BE2C (cell line): ENCODE measurements at regions not wholly inside any gene's neighbourhood (a gene's known extent, or its start where the extent isn't known, plus 50 kb on each side); places are given as distances from the start of the nearest gene placed in this dataset.
"Not testable (repeated sequence)": the region's sequence is repeated elsewhere in the genome, so short reads cannot be mapped to it uniquely, and the experiment has no call there.

Experiments
- DNase-seq: peaks from one replicate; pipeline ENCODE4 v3.0.0-alpha.2; 2020
- H3K27me3 ChIP-seq: fragments of 250-450 bp; sonication (Bioruptor Pico); 2 replicates; pipeline ENCODE4 v1.5.1; 2020; ENCODE audit warnings: mild to moderate bottlenecking
- H3K36me3 ChIP-seq: fragments of 250-450 bp; sonication (Bioruptor Pico); 2 replicates; pipeline ENCODE4 v1.5.1; 2020; ENCODE audit warnings: mild to moderate bottlenecking
- H3K4me1 ChIP-seq: fragments of 250-450 bp; sonication (Bioruptor Pico); 2 replicates; pipeline ENCODE4 v1.5.1; 2020
- H3K4me3 ChIP-seq: 2 replicates; pipeline ENCODE4 v1.5.1; 2011; ENCODE audit warnings: low read depth, low read length
- H3K9me3 ChIP-seq: fragments of 250-450 bp; sonication (Bioruptor Pico); 2 replicates; pipeline ENCODE4 v1.5.1; 2020
- TF ChIP-seq, protein P1 (sequence below): IDR thresholded peaks from 2 replicates; pipeline ENCODE4 v1.5.1; 2012; ENCODE audit warnings: mild to moderate bottlenecking, low read depth, low read length

DNA sequence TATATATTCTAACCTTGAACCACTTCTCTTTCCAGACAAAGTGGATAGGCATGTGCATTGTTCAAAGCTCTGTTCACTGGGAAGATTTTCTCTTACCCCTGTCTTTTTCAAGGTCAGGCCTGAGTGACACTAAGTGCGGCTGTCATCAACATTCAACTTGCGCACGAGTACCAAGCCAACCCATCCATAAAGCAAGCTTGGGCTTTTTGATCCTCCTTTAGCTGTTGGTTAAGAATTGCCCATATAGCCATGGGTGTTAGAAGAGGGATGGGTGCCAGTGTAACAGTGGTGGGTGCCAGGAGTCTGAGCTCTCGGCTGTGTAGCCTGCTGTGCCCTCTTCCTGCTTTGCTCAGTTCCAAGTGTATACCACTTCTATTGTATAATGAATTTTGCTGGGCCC lies 136.1 kb downstream of the GLUL start:
- Histone ChIP-seq H3K36me3 (no peaks in the 10 kb centered on the region), H3K4me3 (no peak overlapping the region), H3K9me3 (no peaks in the 10 kb centered on the region), H3K4me1 (0 out of 2 replicates have a peak, but pooled peaks cover 2% of the 10 kb centered on the region), H3K27me3 (no peaks in the 10 kb centered on the region; the same call in 1 of the 2 replicates)
- TF ChIP-seq, protein P1, sequence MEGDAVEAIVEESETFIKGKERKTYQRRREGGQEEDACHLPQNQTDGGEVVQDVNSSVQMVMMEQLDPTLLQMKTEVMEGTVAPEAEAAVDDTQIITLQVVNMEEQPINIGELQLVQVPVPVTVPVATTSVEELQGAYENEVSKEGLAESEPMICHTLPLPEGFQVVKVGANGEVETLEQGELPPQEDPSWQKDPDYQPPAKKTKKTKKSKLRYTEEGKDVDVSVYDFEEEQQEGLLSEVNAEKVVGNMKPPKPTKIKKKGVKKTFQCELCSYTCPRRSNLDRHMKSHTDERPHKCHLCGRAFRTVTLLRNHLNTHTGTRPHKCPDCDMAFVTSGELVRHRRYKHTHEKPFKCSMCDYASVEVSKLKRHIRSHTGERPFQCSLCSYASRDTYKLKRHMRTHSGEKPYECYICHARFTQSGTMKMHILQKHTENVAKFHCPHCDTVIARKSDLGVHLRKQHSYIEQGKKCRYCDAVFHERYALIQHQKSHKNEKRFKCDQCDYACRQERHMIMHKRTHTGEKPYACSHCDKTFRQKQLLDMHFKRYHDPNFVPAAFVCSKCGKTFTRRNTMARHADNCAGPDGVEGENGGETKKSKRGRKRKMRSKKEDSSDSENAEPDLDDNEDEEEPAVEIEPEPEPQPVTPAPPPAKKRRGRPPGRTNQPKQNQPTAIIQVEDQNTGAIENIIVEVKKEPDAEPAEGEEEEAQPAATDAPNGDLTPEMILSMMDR: no peak
- DNase-seq: no peak

DNA sequence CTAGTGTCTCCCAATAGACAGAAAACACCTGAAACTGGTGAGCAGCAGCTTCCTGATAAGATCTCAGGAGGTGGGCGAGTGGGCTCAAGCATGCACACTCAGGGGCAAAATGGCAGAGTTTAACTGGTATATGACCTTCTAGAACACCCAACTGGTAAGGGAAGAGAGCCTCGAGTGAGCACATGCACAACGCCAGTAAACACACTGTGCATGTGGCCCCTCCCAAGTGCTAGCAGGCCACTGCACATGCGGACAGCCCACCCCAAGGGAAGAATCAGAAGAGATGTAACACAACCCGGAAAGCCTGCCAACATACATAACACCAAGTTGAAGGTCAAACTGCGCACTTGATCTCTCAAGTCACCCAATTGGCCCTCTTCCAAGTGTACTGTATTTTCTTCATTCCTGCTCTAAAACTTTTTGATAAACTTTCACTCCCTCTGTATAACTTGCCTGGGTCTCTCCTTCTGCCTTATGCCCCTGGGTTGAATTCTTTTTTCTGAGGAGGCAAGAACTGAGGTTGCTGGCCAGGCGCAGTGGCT lies 138.2 kb downstream of the GLUL start:
- Histone ChIP-seq H3K4me3 (no peak overlapping the region), H3K9me3 (no peaks in the 10 kb centered on the region), H3K36me3 (no peaks in the 10 kb centered on the region), H3K4me1 (0 out of 2 replicates have a peak, but pooled peaks cover 2% of the 10 kb centered on the region), H3K27me3 (no peaks in the 10 kb centered on the region; the same call in 1 of the 2 replicates)
- TF ChIP-seq, protein P1: no peak
- no peak for DNase-seq

DNA sequence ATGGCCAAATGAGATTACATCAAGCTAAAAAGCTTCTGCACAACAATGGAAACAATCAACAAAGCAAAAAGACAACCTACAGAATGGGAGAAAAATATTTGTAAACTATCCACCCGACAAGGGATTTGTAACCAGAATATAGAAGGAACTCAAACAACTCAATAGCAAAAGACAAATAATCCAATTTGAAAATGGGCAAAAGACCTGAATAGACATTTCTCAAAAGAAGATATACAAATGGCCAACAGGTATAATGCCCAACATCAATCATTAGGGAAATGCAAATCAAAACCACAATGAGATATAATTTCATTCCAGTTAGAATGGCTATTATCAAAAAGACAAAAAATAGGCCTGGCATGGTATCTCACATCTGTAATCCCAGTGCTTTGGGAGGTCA lies 140.0 kb downstream of the GLUL start:
- TF ChIP-seq, protein P1: no peak

DNA sequence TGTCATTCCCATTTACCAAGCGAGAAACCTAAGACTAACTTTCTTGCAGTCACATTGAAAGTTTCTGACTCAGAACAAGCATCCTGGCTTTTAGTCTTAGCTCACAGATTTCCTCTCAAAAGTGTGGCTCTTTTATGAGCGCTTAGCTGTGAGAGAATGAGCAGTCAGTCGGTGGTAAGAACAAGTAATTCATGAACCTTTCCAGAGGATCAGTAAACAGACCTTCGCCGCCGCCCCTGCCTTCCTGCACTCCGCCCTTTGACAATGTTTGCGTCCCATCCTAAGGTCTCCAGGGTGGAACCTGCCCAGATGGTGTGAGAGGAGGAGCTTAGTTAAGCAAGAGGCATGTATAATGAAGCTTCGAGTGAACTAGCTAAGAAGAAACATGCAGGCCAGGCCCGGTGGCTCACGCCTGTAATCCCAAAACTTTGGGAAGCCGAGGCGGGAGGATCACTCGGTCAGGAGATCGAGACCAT lies 142.4 kb downstream of the GLUL start:
- no peaks in the 10 kb centered on the region for H3K36me3 ChIP-seq
- no peaks in the 10 kb centered on the region; the same call in 1 of the 2 replicates for H3K27me3 ChIP-seq
- DNase-seq: no peak

More for the DNA sequence above, 140.0 kb downstream of the GLUL start:
- Histone ChIP-seq H3K4me1 (no peaks in the 10 kb centered on the region), H3K36me3 (no peaks in the 10 kb centered on the region), H3K27me3 (no peaks in the 10 kb centered on the region; the same call in 1 of the 2 replicates), H3K4me3 (no peak overlapping the region), H3K9me3 (no peaks in the 10 kb centered on the region)
- DNase-seq: no peak

DNA sequence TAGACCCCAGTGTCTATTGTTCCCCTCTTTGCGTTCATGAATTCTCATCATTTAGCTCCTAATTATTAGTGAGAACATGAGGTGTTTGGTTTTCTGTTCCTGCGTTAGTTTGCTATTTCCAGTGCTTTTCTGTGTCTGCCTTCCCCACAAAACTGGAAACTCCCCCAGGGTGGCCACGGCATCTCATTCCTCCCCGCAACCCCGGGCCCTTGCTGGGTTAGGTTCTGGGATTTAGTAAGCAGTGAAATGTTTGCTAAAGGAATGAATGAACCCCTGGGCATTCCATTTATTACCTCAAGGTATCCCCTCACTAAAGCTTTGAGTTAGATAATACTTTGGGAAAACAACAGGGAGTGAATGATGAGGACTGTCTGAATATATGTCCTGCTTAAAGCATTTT lies 142.9 kb downstream of the GLUL start:
- H3K27me3 ChIP-seq: no peaks in the 10 kb centered on the region; the same call in 1 of the 2 replicates
- no peaks in the 10 kb centered on the region for H3K4me1 ChIP-seq
- no peak overlapping the region for H3K4me3 ChIP-seq
- no peaks in the 10 kb centered on the region for H3K9me3 ChIP-seq
- DNase-seq: no peak
- TF ChIP-seq, protein P1: no peak
- H3K36me3 ChIP-seq: no peaks in the 10 kb centered on the region

More for the DNA sequence above, 142.4 kb downstream of the GLUL start:
- no peak overlapping the region for H3K4me3 ChIP-seq
- TF ChIP-seq, protein P1: no peak
- no peaks in the 10 kb centered on the region for H3K9me3 ChIP-seq
- H3K4me1 ChIP-seq: no peaks in the 10 kb centered on the region

DNA sequence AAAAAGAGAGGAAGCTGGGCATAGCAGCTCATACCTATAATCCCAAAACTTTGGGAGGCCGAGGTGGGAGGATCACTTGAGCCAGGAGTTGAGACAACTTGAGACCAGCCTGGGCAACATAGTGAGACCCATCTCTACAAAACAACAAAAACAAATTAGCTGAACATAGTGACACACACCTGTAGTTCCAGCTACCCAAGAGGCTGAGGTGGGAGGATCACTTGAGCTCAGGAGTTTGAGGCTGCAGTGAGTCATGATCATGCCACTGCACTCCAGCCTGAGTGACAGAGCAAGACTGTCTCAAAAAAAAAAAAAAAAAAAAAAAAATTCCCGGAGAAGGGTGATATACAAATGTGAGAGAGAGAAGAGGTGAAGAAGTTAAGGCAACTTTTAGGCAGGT lies 143.8 kb downstream of the GLUL start:
- not testable (repeated sequence) for H3K4me3 ChIP-seq, H3K9me3 ChIP-seq, H3K36me3 ChIP-seq, DNase-seq, H3K27me3 ChIP-seq, H3K4me1 ChIP-seq
